Ascending aorta (tissue), 2 donors: ENCODE measurements at regions not wholly inside any gene's neighbourhood (a gene's known extent, or its start where the extent isn't known, plus 50 kb on each side); places are given as distances from the start of the nearest gene placed in this dataset.

Source experiments
- DNase-seq, 2 donors: peaks; one replicate each; pipeline ENCODE4 v3.0.0-alpha.2; 2019; ENCODE audit warnings: low spot score in 2 of 2
- H3K27ac ChIP-seq, 2 donors: fragments of 200-600 bp; sonication (generic); one replicate each; pipeline ENCODE4 v1.5.1; 2016 to 2017; ENCODE audit warnings: mild to moderate bottlenecking in 1 of 2
- H3K27me3 ChIP-seq: fragments of 200-600 bp; sonication (generic); one replicate; pipeline ENCODE4 v1.5.1; 2017
- H3K36me3 ChIP-seq, 2 donors: fragments of 200-600 bp; sonication (generic); one replicate each; pipeline ENCODE4 v1.5.1; 2016
- H3K4me1 ChIP-seq, 2 donors: fragments of 200-600 bp; sonication (generic); one replicate each; pipeline ENCODE4 v1.5.1; 2016 to 2017; ENCODE audit warnings: mild to moderate bottlenecking in 1 of 2
- H3K4me3 ChIP-seq, 2 donors: fragments of 200-600 bp; sonication (generic); one replicate each; pipeline ENCODE4 v1.5.1; 2016 to 2017; ENCODE audit warnings: mild to moderate bottlenecking in 1 of 2
- H3K9me3 ChIP-seq, 2 donors: fragments of 200-600 bp; sonication (generic); one replicate each; pipeline ENCODE4 v1.5.1; 2016
- intact Hi-C: fragments of 100-400 bp; cut with DNase I; formaldehyde crosslinking; loops from one replicate; pipeline ENCODE4 v1.15.1; 2023
- TF ChIP-seq, protein P1 (sequence below), 3 experiments: fragments of 200-600 bp in 2 of 3; fragments of 450-650 bp in 1 of 3; sonication (generic) in 2 of 3; IDR thresholded peaks; one replicate each; pipeline ENCODE4 v1.5.1; 2016 to 2019; ENCODE audit warnings: antibody characterized with exemption in 3 of 3, mild to moderate bottlenecking in 1 of 3, moderate library complexity in 1 of 3

- no peaks in the 10 kb centered on the region for H3K9me3 ChIP-seq
- no peak overlapping the region for H3K27ac ChIP-seq
- intact Hi-C loops, result no loop called here
- H3K27me3 ChIP-seq, result no peaks in the 10 kb centered on the region
- TF ChIP-seq, protein P1, sequence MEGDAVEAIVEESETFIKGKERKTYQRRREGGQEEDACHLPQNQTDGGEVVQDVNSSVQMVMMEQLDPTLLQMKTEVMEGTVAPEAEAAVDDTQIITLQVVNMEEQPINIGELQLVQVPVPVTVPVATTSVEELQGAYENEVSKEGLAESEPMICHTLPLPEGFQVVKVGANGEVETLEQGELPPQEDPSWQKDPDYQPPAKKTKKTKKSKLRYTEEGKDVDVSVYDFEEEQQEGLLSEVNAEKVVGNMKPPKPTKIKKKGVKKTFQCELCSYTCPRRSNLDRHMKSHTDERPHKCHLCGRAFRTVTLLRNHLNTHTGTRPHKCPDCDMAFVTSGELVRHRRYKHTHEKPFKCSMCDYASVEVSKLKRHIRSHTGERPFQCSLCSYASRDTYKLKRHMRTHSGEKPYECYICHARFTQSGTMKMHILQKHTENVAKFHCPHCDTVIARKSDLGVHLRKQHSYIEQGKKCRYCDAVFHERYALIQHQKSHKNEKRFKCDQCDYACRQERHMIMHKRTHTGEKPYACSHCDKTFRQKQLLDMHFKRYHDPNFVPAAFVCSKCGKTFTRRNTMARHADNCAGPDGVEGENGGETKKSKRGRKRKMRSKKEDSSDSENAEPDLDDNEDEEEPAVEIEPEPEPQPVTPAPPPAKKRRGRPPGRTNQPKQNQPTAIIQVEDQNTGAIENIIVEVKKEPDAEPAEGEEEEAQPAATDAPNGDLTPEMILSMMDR (IDR thresholded peaks at IDR 0.05), result no peak
- no peaks in the 10 kb centered on the region for H3K36me3 ChIP-seq
- no peak overlapping the region for H3K4me3 ChIP-seq
- no peak for DNase-seq
- H3K4me1 ChIP-seq, result no peaks in the 10 kb centered on the region
Observed at GRCh38 chr4:66229885-66230284, 559.6 kb upstream of the EPHA5 start.

DNA sequence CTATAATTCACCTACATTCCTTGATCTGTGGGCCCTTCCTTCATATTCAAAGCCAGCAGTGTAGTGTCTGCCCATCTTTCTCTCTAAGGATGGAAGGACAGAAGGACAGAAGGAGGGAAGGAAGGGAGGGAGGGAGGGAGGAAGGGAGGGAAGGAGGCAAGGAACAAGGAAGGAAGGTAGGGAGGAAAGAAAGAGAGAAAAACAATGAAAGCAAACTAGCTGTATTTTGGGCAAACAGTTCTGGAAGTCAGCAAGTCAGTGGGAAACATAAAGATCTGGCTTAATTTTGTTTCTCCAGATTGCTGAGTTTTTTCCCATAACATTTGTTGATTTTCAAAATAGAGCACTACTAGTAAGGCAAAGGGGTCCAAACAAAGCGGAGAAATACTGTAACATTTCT is 555.2 kb upstream of the EPHA5 start:
- Histone ChIP-seq H3K36me3 (no peaks in the 10 kb centered on the region), H3K4me3 (no peak overlapping the region), H3K27ac (no peak overlapping the region), H3K4me1 (no peaks in the 10 kb centered on the region), H3K9me3 (no peaks in the 10 kb centered on the region), H3K27me3 (no peaks in the 10 kb centered on the region)
- intact Hi-C loops, result no loop called here
- DNase-seq, result no peak
- TF ChIP-seq, protein P1 (IDR thresholded peaks at IDR 0.05), result no peak

DNA sequence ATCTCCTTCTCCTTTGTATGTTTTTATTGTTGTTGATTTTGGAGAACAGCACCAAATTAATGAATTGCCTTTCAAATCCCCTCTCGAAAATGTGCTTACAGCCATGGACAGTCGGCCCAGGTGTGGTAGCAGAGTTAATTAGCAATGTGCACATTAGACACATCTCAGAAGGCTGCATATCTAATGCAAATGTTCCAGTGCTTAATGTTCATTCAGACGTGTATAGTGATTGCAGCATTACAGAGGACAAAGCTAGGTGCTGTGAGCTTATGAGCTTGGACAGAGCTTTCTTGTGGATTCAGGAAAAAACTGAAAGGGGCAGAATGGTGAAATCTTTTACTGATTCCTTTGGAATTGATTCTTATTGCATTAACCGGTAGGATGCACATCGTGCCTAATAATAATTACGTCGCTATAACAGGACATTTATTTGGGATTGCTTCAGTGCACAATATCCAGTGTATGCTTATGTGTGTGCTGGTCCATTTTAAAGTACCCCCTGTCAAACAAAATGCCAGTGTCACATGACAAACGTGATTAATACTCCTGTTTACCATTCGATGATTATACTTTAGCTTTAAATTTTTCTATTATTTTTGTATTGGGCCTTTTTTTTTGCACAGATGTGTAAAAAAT is 552.9 kb upstream of the EPHA5 start:
- H3K27ac ChIP-seq, result no peak overlapping the region
- TF ChIP-seq, protein P1 (IDR thresholded peaks at IDR 0.05), result no peak

GRCh38 chr4:66219401-66219800 is 549.1 kb upstream of the EPHA5 start:
- intact Hi-C loops, result no loop called here

More for the DNA sequence above, 552.9 kb upstream of the EPHA5 start:
- no peak for DNase-seq
- Histone ChIP-seq H3K36me3 (no peaks in the 10 kb centered on the region), H3K4me1 (no peaks in the 10 kb centered on the region), H3K27me3 (no peaks in the 10 kb centered on the region), H3K4me3 (no peak overlapping the region), H3K9me3 (no peaks in the 10 kb centered on the region)
- intact Hi-C loops, result no loop called here

GRCh38 chr4:66216252-66216651 is 546.0 kb upstream of the EPHA5 start:
- H3K36me3 ChIP-seq, result no peaks in the 10 kb centered on the region
- no peak for DNase-seq
- TF ChIP-seq, protein P1 (IDR thresholded peaks at IDR 0.05), result no peak
- no peaks in the 10 kb centered on the region for H3K9me3 ChIP-seq
- no peaks in the 10 kb centered on the region for H3K4me1 ChIP-seq
- intact Hi-C loops, result no loop called here
- no peak overlapping the region for H3K4me3 ChIP-seq
- H3K27me3 ChIP-seq, result no peaks in the 10 kb centered on the region
- no peak overlapping the region for H3K27ac ChIP-seq

More at GRCh38 chr4:66219401-66219800, 549.1 kb upstream of the EPHA5 start:
- TF ChIP-seq, protein P1 (IDR thresholded peaks at IDR 0.05), result no peak
- DNase-seq, result no peak
- Histone ChIP-seq H3K4me3 (no peak overlapping the region), H3K36me3 (no peaks in the 10 kb centered on the region), H3K27ac (no peak overlapping the region), H3K9me3 (no peaks in the 10 kb centered on the region), H3K4me1 (no peaks in the 10 kb centered on the region), H3K27me3 (no peaks in the 10 kb centered on the region)

DNA sequence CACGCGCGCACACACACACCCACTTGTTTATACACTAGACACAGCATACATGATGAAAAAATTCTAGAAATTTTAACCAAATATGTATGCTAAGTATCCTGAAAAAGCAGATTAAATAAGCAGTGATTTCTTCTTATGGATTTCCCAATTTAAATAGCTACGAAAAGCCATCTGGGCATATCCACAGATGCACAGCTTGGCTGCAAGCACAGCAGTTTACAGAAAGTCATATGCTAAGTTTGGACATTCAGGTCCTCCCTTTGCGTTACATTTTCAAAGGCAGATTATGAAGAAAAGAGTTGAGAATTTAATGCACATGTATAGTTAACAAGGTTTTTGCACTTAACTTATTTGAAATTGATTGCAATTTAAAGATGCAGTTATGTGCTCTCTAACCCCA is 542.2 kb upstream of the EPHA5 start:
- intact Hi-C loops, result no loop called here
- Histone ChIP-seq H3K4me3 (no peak overlapping the region), H3K36me3 (no peaks in the 10 kb centered on the region), H3K4me1 (no peaks in the 10 kb centered on the region), H3K27me3 (no peaks in the 10 kb centered on the region), H3K27ac (no peak overlapping the region), H3K9me3 (no peaks in the 10 kb centered on the region)
- no peak for DNase-seq
- TF ChIP-seq, protein P1 (IDR thresholded peaks at IDR 0.05), result no peak
